GM23338 (cell line): ENCODE measurements at regions not wholly inside any gene's neighbourhood (a gene's known extent, or its start where the extent isn't known, plus 50 kb on each side); places are given as distances from the start of the nearest gene placed in this dataset.

ENCODE experiments used
- CTCF ChIP-seq, 2 experiments: fragments of 200-600 bp in 1 of 2; sonication (generic) in 1 of 2; conservative IDR thresholded peaks; 2 replicates each; pipeline versions ENCODE4 v1.5.1 to v1.6.1; 2016 to 2017; ENCODE audit warnings: antibody characterized with exemption in 2 of 2, low read depth in 2 of 2, mild to moderate bottlenecking in 2 of 2, moderate library complexity in 1 of 2
- ETS1 ChIP-seq: IDR thresholded peaks from 2 replicates; pipeline ENCODE4 v1.6.1; 2016; ENCODE audit warnings: antibody characterized with exemption
- EZH2 ChIP-seq: fragments of 200-600 bp; sonication (generic); IDR thresholded peaks from one replicate; pipeline ENCODE4 v1.8.0; 2017; ENCODE audit warnings: antibody characterized with exemption, mild to moderate bottlenecking, low read depth; ENCODE audit not compliant: unreplicated experiment
- EZH2phosphoT487 ChIP-seq: fragments of 200-600 bp; sonication (generic); IDR thresholded peaks from one replicate; pipeline ENCODE4 v1.8.1; 2018; ENCODE audit warnings: antibody characterized with exemption; ENCODE audit not compliant: unreplicated experiment
- JUNB ChIP-seq: IDR thresholded peaks from one replicate; pipeline ENCODE4 v1.6.1; 2016; ENCODE audit warnings: antibody characterized with exemption; ENCODE audit not compliant: unreplicated experiment
- NANOG ChIP-seq: IDR thresholded peaks from 2 replicates; pipeline ENCODE4 v1.6.1; 2016; ENCODE audit warnings: antibody characterized with exemption, borderline replicate concordance
- POLR2AphosphoS5 ChIP-seq: IDR thresholded peaks from 2 replicates; pipeline ENCODE4 v1.6.1; 2016; ENCODE audit warnings: antibody characterized with exemption, low read depth
- ZNF114 ChIP-seq: fragments of 250-450 bp; sonication (Bioruptor Pico); IDR thresholded peaks from 2 replicates; pipeline ENCODE4 v1.5.0; 2020; ENCODE audit warnings: mild to moderate bottlenecking, moderate library complexity
- ZNF462 ChIP-seq: fragments of 250-450 bp; sonication (Bioruptor Pico); IDR thresholded peaks from 2 replicates; pipeline ENCODE4 v1.5.0; 2020; ENCODE audit warnings: mild to moderate bottlenecking, moderate library complexity

GRCh38 chr12:41762691-41763090 is 382.0 kb downstream of the GXYLT1 start (continued):
- TF ChIP-seq ZNF462 (CRISPR knock-in tag) (no peak), ZNF114 (no peak), CTCF (conservative IDR thresholded peaks at IDR 0.05; ENCODE audit: low read depth in 2 of 2) (no peak), ETS1 (no peak), EZH2 (no peak), POLR2AphosphoS5 (no peak), NANOG (no peak), EZH2phosphoT487 (no peak), JUNB (no peak)
